ENCODE measurements at regions not wholly inside any gene's neighbourhood (a gene's known extent, or its start where the extent isn't known, plus 50 kb on each side); places are given as distances from the start of the nearest gene placed in this dataset.

DNA sequence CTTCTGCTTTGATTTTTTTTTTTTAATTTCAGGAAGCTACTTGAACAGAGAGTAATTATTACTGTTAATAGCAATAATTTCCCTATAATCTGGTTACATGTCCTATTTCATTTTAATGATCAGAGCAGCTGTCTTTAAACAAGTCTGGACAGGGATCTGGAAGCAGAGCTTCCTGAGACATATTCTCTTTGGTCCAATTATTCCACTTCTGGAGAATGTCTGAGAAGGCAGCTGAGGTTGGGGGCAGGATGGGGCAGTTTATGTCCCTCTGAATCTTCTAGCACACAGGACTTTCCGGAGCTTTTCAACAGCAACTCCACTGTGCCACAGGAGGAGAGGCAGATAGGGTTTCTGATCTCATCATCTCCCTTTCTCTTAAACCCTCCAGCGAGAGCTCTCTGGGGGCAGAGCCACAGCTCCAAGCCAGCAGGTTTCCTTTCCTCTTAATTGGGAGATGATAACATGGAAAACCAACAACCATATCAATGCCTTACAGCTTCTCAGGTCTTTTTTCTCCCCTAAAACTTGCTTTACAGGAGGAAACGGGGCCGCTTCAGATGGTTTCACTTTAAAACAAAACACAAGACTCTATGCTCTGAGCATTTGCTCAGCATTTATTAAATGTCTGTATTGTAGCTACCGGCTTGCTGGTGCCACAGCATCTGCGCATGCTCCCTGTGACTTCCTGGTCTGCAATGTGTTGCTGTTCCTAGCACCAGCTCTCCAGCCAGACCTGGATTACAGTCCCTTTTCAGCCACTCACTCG is 425.7 kb upstream of the USP24 start:
- in situ Hi-C loops (cut with MboI; ENCODE audit: low pct_unique_long_range_greater_than_20kb, low sequenced_read_pairs, unreplicated experiment) = no loop called here
- no peak for TF ChIP-seq CTCF (IDR thresholded peaks at IDR 0.05; ENCODE audit: extremely low read depth, insufficient read depth, missing control alignments)
- peak; percentile 20 for DNase-seq (ENCODE audit: low spot score)

GRCh38 chr1:55639526-55639925 is 424.4 kb upstream of the USP24 start:
- in situ Hi-C loops (cut with MboI; ENCODE audit: low pct_unique_long_range_greater_than_20kb, low sequenced_read_pairs, unreplicated experiment) = no loop called here
- DNase-seq (ENCODE audit: low spot score) = no peak
- no peak for TF ChIP-seq CTCF (IDR thresholded peaks at IDR 0.05; ENCODE audit: extremely low read depth, insufficient read depth, missing control alignments)

GRCh38 chr1:55639051-55639450 is 423.9 kb upstream of the USP24 start:
- no peak for TF ChIP-seq CTCF (IDR thresholded peaks at IDR 0.05; ENCODE audit: extremely low read depth, insufficient read depth, missing control alignments)
- in situ Hi-C loops (cut with MboI; ENCODE audit: low pct_unique_long_range_greater_than_20kb, low sequenced_read_pairs, unreplicated experiment) = no loop called here
- DNase-seq (ENCODE audit: low spot score) = no peak

DNA sequence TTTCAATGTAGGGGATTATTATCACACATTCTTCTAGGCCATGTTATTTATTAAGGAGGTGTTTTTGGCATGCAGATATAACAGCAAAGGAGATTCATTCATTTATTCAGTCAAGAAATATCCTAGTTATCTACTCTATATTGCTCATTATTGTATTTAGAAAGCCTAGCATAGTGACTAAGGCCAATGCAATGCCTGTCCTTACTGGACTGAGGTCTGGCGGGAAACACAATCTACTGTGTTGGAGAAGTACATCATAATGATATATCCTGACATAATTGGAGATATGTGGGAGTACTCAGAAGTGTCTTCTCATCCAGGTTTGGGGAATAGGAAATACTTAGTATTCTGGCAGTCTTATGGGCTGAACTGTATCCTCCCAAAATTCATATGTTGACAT is 421.5 kb upstream of the USP24 start:
- in situ Hi-C loops (cut with MboI; ENCODE audit: low pct_unique_long_range_greater_than_20kb, low sequenced_read_pairs, unreplicated experiment) = no loop called here

DNA sequence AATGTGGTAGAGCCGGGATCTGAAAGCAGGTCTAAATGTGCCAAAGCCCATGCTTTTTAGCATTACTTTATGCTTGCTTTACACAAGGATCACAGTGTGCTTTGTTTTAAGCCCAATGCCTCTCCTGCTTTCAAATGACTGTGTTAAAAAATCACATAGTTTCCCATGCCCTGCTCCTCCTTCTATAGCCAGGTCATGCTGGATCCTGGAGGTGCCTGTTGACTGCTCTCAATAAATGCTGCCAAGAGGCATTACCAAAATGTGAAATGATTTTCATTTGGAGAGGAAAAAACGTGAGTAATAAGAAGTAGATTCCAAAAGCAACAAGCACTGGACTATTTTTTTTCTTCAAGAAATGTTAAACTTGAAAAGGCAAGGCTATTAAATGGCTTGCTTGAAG is 420.7 kb upstream of the USP24 start:
- TF ChIP-seq CTCF (IDR thresholded peaks at IDR 0.05; ENCODE audit: extremely low read depth, insufficient read depth, missing control alignments) = no peak
- DNase-seq (ENCODE audit: low spot score) = no peak
- in situ Hi-C loops (cut with MboI; ENCODE audit: low pct_unique_long_range_greater_than_20kb, low sequenced_read_pairs, unreplicated experiment) = no loop called here

More for the DNA sequence above, 421.5 kb upstream of the USP24 start:
- TF ChIP-seq CTCF (IDR thresholded peaks at IDR 0.05; ENCODE audit: extremely low read depth, insufficient read depth, missing control alignments) = no peak
- DNase-seq (ENCODE audit: low spot score) = no peak

DNA sequence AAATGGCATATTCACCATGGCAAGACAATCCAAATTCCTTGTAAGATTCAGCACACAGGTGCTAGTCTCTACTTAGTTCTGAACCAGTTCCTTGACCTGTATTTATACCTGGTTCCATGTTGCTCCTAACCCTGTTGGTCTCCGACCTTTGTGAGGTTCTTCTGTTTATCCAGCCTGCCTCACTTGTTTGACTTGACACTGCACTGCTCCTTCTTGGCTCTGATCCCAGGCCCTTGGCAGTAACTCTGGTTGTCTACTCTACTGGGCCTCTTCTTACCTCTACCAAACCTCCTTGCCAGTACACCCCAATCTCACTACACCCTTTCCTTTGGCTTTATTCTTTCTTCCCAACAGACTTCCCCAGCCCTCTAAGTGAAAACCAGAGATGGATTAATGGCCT is 419.4 kb upstream of the USP24 start:
- TF ChIP-seq CTCF (IDR thresholded peaks at IDR 0.05; ENCODE audit: extremely low read depth, insufficient read depth, missing control alignments) = no peak
- no peak for DNase-seq (ENCODE audit: low spot score)
- in situ Hi-C loops (cut with MboI; ENCODE audit: low pct_unique_long_range_greater_than_20kb, low sequenced_read_pairs, unreplicated experiment) = no loop called here
